ENCODE measurements at regions not wholly inside any gene's neighbourhood (a gene's known extent, or its start where the extent isn't known, plus 50 kb on each side); places are given as distances from the start of the nearest gene placed in this dataset.

- TF ChIP-seq CTCF (optimal IDR thresholded peaks at IDR 0.05 in 1 of 3, IDR thresholded peaks at IDR 0.05 in 1 of 3, conservative IDR thresholded peaks at IDR 0.05 in 1 of 3; ENCODE audit: extremely low read depth in 1 of 3, insufficient read depth in 2 of 3, low read length in 3 of 3) (no peak), EZH2 (IDR thresholded peaks at IDR 0.05; ENCODE audit: low read length) (no peak)
These were observed 124.8 kb upstream of the MAP1LC3B2 start for GRCh38 chr12:116434155-116435011.
